Peyer's patch (tissue), 4 donors: ENCODE measurements at regions not wholly inside any gene's neighbourhood (a gene's known extent, or its start where the extent isn't known, plus 50 kb on each side); places are given as distances from the start of the nearest gene placed in this dataset.

Source experiments
- CTCF ChIP-seq, 6 experiments: fragments of 450-650 bp in 4 of 6; fragments of 200-600 bp in 2 of 6; sonication (generic) in 1 of 6; IDR thresholded peaks; one replicate each; pipeline ENCODE4 v1.5.1; 2017 to 2019; ENCODE audit warnings: antibody characterized with exemption in 6 of 6, mild to moderate bottlenecking in 3 of 6, moderate library complexity in 1 of 6
- POLR2A ChIP-seq, 2 donors: fragments of 450-650 bp; IDR thresholded peaks; one replicate each; pipeline ENCODE4 v1.5.1; 2017; ENCODE audit warnings: antibody characterized with exemption in 2 of 2, mild to moderate bottlenecking in 2 of 2, moderate library complexity in 2 of 2

GRCh38 chr4:3667258-3667657, 98.9 kb upstream of the ADRA2C start:
- no peak for TF ChIP-seq CTCF (IDR thresholded peaks at IDR 0.05)
- TF ChIP-seq POLR2A (IDR thresholded peaks at IDR 0.05): no peak
